ENCODE measurements at regions not wholly inside any gene's neighbourhood (a gene's known extent, or its start where the extent isn't known, plus 50 kb on each side); places are given as distances from the start of the nearest gene placed in this dataset.

GRCh38 chr4:43564591-43564990, 672.1 kb downstream of the GRXCR1 start:
- DNase-seq: no peak
- Histone ChIP-seq H3K36me3 (ENCODE audit: low read depth, missing control alignments) (no peaks in the 10 kb centered on the region), H3K9me3 (no peaks in the 10 kb centered on the region), H3K4me3 (no peak overlapping the region), H3K4me1 (no peaks in the 10 kb centered on the region), H3K27ac (no peak overlapping the region), H3K27me3 (no peaks in the 10 kb centered on the region)
- intact Hi-C loops (cut with DNase I; ENCODE audit: low total_unique reads): no loop called here
- TF ChIP-seq CTCF (IDR thresholded peaks at IDR 0.05) (no peak), POLR2A (IDR thresholded peaks at IDR 0.05) (no peak)

- WGBS, 2 donors: 92 to 94% methylated on average over 2 of the region's 2 CpGs
- no peaks in the 10 kb centered on the region for H3K36me3 ChIP-seq (ENCODE audit: low read depth, missing control alignments)
- no peak for DNase-seq
- H3K27ac ChIP-seq: no peak overlapping the region
- no peak overlapping the region for H3K4me3 ChIP-seq
- TF ChIP-seq CTCF (IDR thresholded peaks at IDR 0.05) (no peak), POLR2A (IDR thresholded peaks at IDR 0.05) (no peak)
- H3K27me3 ChIP-seq: no peaks in the 10 kb centered on the region
- no peaks in the 10 kb centered on the region for H3K4me1 ChIP-seq
- no peaks in the 10 kb centered on the region for H3K9me3 ChIP-seq
- intact Hi-C loops (cut with DNase I; ENCODE audit: low total_unique reads): no loop called here
Observed at GRCh38 chr4:43567644-43568043, 675.1 kb downstream of the GRXCR1 start.

GRCh38 chr4:43586813-43587212, 694.3 kb downstream of the GRXCR1 start:
- Histone ChIP-seq H3K9me3 (no peaks in the 10 kb centered on the region), H3K36me3 (ENCODE audit: low read depth, missing control alignments) (no peaks in the 10 kb centered on the region), H3K27ac (no peak overlapping the region), H3K4me1 (no peaks in the 10 kb centered on the region), H3K27me3 (no peaks in the 10 kb centered on the region), H3K4me3 (no peak overlapping the region)
- intact Hi-C loops (cut with DNase I; ENCODE audit: low total_unique reads): no loop called here
- DNase-seq: no peak
- 80 to 83% methylated on average over 4 of the region's 4 CpGs for WGBS, 2 donors
- TF ChIP-seq CTCF (IDR thresholded peaks at IDR 0.05) (no peak), POLR2A (IDR thresholded peaks at IDR 0.05) (no peak)

GRCh38 chr4:43587758-43588157, 695.2 kb downstream of the GRXCR1 start:
- H3K4me3 ChIP-seq: no peak overlapping the region
- no peaks in the 10 kb centered on the region for H3K4me1 ChIP-seq
- H3K27me3 ChIP-seq: no peaks in the 10 kb centered on the region
- H3K36me3 ChIP-seq (ENCODE audit: low read depth, missing control alignments): no peaks in the 10 kb centered on the region
- H3K27ac ChIP-seq: no peak overlapping the region
- no peak for DNase-seq
- no peaks in the 10 kb centered on the region for H3K9me3 ChIP-seq
- 93 to 94% methylated on average over 8 of the region's 8 CpGs for WGBS, 2 donors
- intact Hi-C loops (cut with DNase I; ENCODE audit: low total_unique reads): no loop called here
- TF ChIP-seq CTCF (IDR thresholded peaks at IDR 0.05) (no peak), POLR2A (IDR thresholded peaks at IDR 0.05) (no peak)

GRCh38 chr4:43607400-43607799, 714.9 kb downstream of the GRXCR1 start:
- H3K27ac ChIP-seq: no peak overlapping the region
- no peak for DNase-seq
- H3K4me1 ChIP-seq: no peaks in the 10 kb centered on the region
- H3K36me3 ChIP-seq (ENCODE audit: low read depth, missing control alignments): no peaks in the 10 kb centered on the region
- H3K4me3 ChIP-seq: no peak overlapping the region
- H3K9me3 ChIP-seq: no peaks in the 10 kb centered on the region
- intact Hi-C loops (cut with DNase I; ENCODE audit: low total_unique reads): no loop called here
- H3K27me3 ChIP-seq: no peaks in the 10 kb centered on the region
- TF ChIP-seq CTCF (IDR thresholded peaks at IDR 0.05) (no peak), POLR2A (IDR thresholded peaks at IDR 0.05) (no peak)
